ENCODE measurements at regions not wholly inside any gene's neighbourhood (a gene's known extent, or its start where the extent isn't known, plus 50 kb on each side); places are given as distances from the start of the nearest gene placed in this dataset.
"Not testable (repeated sequence)": the region's sequence is repeated elsewhere in the genome, so short reads cannot be mapped to it uniquely, and the experiment has no call there.

GRCh38 chr6:155861821-155862220 lies 406.2 kb upstream of the NOX3 start:
- no peak for TF ChIP-seq CTCF (IDR thresholded peaks at IDR 0.05; ENCODE audit: unreplicated experiment)
- Mint-ChIP-seq H3K27ac (no peak overlapping the region), H3K36me3 (no peaks in the 10 kb centered on the region), H3K27me3 (ENCODE audit: low read depth) (no peaks in the 10 kb centered on the region), H3K4me3 (no peak overlapping the region), H3K9me3 (peaks cover 36% of the 10 kb centered on the region), H3K4me1 (no peaks in the 10 kb centered on the region)
- no peak for DNase-seq (ENCODE audit: low spot score in 2 of 2, unreplicated experiment in 2 of 2)

- H3K27ac Mint-ChIP-seq; H3K27me3 Mint-ChIP-seq (ENCODE audit: low read depth); DNase-seq (ENCODE audit: low spot score in 2 of 2, unreplicated experiment in 2 of 2); H3K36me3 Mint-ChIP-seq; H3K4me3 Mint-ChIP-seq; H3K4me1 Mint-ChIP-seq: not testable (repeated sequence)
- H3K9me3 Mint-ChIP-seq: peaks cover 36% of the 10 kb centered on the region
Measured at GRCh38 chr6:155858906-155859305, 403.3 kb upstream of the NOX3 start.

- DNase-seq (ENCODE audit: low spot score in 2 of 2, unreplicated experiment in 2 of 2): no peak
- H3K9me3 Mint-ChIP-seq: peaks cover 13% of the 10 kb centered on the region
- no peaks in the 10 kb centered on the region for H3K4me1 Mint-ChIP-seq
- no peaks in the 10 kb centered on the region for H3K27me3 Mint-ChIP-seq (ENCODE audit: low read depth)
- H3K36me3 Mint-ChIP-seq: no peaks in the 10 kb centered on the region
- H3K4me3 Mint-ChIP-seq: no peak overlapping the region
- no peak overlapping the region for H3K27ac Mint-ChIP-seq
- TF ChIP-seq CTCF (IDR thresholded peaks at IDR 0.05; ENCODE audit: unreplicated experiment): no peak
Measured at GRCh38 chr6:155854787-155855186, 399.1 kb upstream of the NOX3 start.

DNA sequence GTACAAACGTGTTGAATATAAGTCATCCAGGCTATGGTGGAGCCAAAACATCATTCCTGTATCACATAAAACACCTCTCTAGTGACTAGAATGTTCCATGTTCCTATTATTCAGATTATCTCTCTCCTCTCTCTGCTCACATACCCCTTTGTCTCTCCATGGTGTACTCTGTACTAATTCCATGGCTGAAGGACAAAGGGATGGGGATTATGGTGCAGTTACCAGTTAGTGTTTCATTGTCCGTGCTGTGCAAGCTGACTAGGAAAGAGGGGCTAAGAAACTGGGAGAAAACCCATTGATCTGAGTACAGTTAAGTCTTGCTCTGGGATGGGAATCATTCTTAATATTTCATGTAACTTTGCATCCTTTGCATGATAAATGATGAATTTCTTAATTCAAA lies 397.4 kb upstream of the NOX3 start:
- Mint-ChIP-seq H3K4me3 (no peak overlapping the region), H3K4me1 (no peaks in the 10 kb centered on the region), H3K9me3 (peaks cover 2% of the 10 kb centered on the region), H3K27me3 (ENCODE audit: low read depth) (no peaks in the 10 kb centered on the region), H3K27ac (no peak overlapping the region), H3K36me3 (no peaks in the 10 kb centered on the region)
- DNase-seq (ENCODE audit: low spot score in 2 of 2, unreplicated experiment in 2 of 2): no peak
- TF ChIP-seq CTCF (IDR thresholded peaks at IDR 0.05; ENCODE audit: unreplicated experiment): no peak

GRCh38 chr6:155850408-155850841 lies 394.8 kb upstream of the NOX3 start:
- TF ChIP-seq CTCF (IDR thresholded peaks at IDR 0.05; ENCODE audit: unreplicated experiment): no peak
- no peak overlapping the region for H3K27ac Mint-ChIP-seq
- no peaks in the 10 kb centered on the region for H3K36me3 Mint-ChIP-seq

GRCh38 chr6:155847711-155848110 lies 392.1 kb upstream of the NOX3 start:
- no peak overlapping the region for H3K27ac Mint-ChIP-seq

More at GRCh38 chr6:155850408-155850841, 394.8 kb upstream of the NOX3 start:
- Mint-ChIP-seq H3K27me3 (ENCODE audit: low read depth) (no peaks in the 10 kb centered on the region), H3K4me3 (no peak overlapping the region), H3K9me3 (peaks cover 12% of the 10 kb centered on the region), H3K4me1 (no peaks in the 10 kb centered on the region)
- DNase-seq (ENCODE audit: low spot score in 2 of 2, unreplicated experiment in 2 of 2): no peak

More at GRCh38 chr6:155847711-155848110, 392.1 kb upstream of the NOX3 start:
- Mint-ChIP-seq H3K4me3 (no peak overlapping the region), H3K9me3 (peaks cover 29% of the 10 kb centered on the region), H3K4me1 (no peaks in the 10 kb centered on the region), H3K27me3 (ENCODE audit: low read depth) (no peaks in the 10 kb centered on the region), H3K36me3 (no peaks in the 10 kb centered on the region)
- TF ChIP-seq CTCF (IDR thresholded peaks at IDR 0.05; ENCODE audit: unreplicated experiment): no peak
- DNase-seq (ENCODE audit: low spot score in 2 of 2, unreplicated experiment in 2 of 2): no peak

Data from mesothelial cell of epicardium (in vitro differentiated cells).